Putamen (tissue), 1 donor: ENCODE measurements at regions not wholly inside any gene's neighbourhood (a gene's known extent, or its start where the extent isn't known, plus 50 kb on each side); places are given as distances from the start of the nearest gene placed in this dataset.
"Not testable (repeated sequence)": the region's sequence is repeated elsewhere in the genome, so short reads cannot be mapped to it uniquely, and the experiment has no call there.

Experiments
- DNase-seq: peaks from one replicate; pipeline ENCODE4 v3.0.0-alpha.2; 2016; ENCODE audit warnings: low spot score

- no peak for DNase-seq
Measured at GRCh38 chr9:71506821-71507220, 261.5 kb downstream of the CEMIP2 start.

GRCh38 chr9:71504636-71505035, 263.7 kb downstream of the CEMIP2 start:
- no peak for DNase-seq

DNA sequence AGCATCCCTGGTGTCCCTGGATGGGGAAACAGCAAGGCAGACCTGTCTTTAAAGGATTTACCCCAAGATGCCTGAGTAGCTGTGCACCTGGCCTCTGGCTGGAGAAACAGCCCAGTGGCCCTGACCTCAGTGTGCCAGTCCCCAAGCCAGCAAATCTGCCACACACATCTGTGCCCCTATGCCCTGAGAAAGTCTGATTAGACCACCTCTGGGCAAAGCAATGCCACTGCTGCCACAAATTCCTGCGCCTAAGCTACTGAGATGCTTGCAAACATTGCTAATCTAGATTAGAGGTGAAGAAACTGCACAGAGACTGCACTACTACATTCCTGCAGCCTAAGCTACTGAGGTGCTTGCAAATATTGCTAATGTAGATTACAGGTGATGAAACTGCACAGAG, 269.6 kb downstream of the CEMIP2 start:
- DNase-seq = no peak

GRCh38 chr9:71490810-71491209, 277.5 kb downstream of the CEMIP2 start:
- no peak for DNase-seq

- no peak for DNase-seq
Measured at GRCh38 chr9:71487061-71487460, 281.3 kb downstream of the CEMIP2 start.

- DNase-seq = no peak
Measured at GRCh38 chr9:71485326-71485725, 283.0 kb downstream of the CEMIP2 start.

DNA sequence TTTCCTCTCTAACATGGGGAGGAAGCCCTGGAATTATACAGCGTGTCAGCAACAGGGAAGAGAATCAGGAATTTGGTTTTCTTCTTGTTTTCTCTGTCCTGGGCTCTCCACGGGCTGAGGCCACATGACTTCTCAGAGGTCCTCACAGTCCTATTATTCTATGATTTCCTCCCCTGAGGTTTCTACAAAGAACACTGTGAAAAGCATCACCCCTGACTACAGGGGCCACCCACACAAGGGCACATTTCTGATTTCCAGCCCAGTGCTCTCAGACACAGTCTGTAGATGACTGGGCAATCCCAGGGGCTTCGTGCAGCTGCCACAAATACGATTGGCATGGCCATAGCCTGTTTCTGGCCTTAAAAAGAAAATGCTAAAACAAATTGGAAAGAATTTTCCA, 284.9 kb downstream of the CEMIP2 start:
- no peak for DNase-seq

- no peak for DNase-seq
Measured at GRCh38 chr9:71479621-71480020, 288.7 kb downstream of the CEMIP2 start.

- no peak for DNase-seq
Measured at GRCh38 chr9:71472400-71472799, 295.9 kb downstream of the CEMIP2 start.

- DNase-seq = no peak
Measured at GRCh38 chr9:71465392-71465791, 302.9 kb downstream of the CEMIP2 start.

DNA sequence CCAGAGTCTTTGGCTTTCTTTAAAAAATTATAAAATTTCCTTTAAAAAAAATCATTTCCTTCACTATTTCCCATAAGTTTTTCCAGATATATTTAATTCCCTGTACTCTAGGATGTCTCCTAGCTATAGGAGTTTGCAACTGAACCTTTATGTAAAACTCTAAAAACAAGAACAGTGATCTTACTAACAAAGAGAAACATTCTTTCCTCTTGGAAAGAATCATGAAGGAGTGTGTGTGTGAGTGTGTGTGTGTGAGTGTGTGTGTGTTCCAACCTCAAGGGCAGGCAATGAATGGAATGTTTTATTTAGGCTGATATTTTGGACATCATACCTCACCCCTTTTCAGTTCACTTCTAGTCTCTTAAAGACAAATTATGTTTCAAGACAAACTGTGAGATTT, 309.2 kb downstream of the CEMIP2 start:
- DNase-seq = no peak

DNA sequence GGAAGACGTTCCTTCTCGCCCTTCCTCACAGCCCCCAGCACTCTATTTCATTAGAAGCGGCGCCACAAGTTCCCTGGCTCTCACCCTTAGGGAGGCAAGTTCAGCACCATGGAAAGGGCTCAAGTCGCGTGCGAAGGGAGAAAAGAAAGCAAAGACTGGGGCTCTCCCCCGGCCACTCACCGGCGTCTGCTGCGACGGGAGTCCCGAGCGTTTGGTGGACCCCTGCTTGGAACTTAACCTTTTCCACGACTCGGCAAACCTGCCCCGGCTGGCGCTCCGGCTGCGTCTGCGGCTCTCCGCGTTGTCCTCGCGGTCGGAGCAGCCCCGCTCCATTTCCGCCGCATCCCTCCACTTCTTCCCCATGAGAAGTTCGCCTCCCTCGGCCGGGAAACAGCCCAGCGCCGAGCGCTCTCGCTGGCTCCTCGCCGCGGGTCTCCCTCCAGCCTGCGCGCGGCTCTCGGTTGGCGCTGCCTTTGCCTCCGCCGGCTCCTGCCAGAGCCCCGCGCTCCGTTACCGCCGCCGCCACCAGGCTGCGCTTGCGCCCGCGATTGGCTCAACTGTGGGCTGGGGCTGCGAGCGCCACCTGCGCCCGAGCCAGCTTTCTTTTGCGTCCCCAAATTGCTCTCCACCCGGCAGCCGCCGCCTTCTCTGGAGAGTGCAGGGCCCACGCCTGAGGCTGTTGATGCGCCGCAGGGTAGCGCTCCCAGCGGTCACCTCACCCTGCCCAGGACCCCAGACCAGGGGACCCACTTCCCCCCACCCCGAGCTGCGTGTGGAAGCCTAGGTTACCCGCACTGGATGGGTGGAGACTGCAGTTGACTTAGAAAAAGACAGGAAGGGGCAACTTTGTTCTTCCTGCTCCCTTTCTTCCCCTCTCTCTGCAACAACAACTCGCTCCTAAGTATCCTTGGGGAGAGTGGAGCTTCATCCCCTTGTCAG, 321.6 kb downstream of the CEMIP2 start:
- DNase-seq = peak; percentile 5

GRCh38 chr9:71446106-71446472, 322.2 kb downstream of the CEMIP2 start:
- no peak for DNase-seq

GRCh38 chr9:71442937-71443336, 321.5 kb upstream of the TRPM3 start:
- no peak for DNase-seq

DNA sequence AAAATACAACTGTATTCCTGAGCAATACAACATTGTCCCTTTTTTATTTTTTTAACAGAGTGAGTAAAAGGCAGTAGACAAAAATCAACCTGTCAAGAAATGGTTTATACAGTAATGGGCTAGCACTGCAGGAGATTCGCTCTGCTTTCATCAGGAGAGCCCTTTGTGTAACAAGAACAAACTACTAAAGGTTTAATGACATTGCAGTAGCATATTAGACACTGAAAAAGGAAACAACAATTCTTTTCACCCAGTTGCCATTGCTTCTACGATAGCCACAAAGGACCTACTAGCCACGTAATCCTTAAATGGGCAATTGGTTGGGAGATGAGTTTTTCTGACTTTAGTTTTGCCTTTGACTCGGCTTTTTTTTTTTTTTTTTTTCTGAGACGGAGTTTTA, 319.8 kb upstream of the TRPM3 start:
- DNase-seq = no peak

DNA sequence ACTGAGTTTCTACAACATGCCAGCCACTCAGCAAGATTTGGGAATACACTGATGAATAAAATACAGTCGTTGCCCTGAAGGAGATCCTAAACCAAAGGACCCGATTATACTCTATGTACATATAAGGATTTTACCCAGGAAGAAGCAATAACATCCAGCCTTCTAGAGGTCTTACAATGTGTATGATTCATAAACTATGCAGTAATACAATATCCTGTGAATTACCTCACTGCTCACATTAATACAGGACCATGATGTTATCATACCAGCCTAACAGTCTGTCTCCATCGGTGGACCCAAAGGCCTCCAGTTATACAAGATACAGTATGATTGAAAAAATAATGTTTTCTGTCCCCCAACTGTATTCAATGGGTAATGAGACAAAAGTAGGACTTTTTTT, 310.5 kb upstream of the TRPM3 start:
- no peak for DNase-seq

DNA sequence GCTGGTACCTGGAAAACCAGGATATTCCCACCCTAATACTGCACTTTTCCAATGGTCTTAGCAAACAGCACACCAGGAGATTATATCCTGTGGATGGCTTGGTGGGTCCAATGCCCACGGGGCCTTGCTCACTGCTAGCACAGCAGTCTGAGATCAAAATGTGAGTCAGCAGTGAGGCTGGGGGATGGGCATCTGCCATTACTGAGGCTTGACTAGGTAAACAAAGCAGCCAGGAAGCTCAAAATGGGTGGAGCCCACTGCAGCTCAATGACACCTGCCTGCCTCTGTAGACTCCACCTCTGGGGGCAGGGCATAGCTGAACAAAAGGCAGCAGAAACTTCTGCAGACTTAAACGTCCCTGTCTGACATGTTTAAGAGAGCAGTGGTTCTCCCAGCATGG, 285.9 kb upstream of the TRPM3 start:
- not testable (repeated sequence) for DNase-seq

GRCh38 chr9:71403106-71403505, 281.7 kb upstream of the TRPM3 start:
- no peak for DNase-seq

- DNase-seq = no peak
Measured at GRCh38 chr9:71393005-71393404, 271.6 kb upstream of the TRPM3 start.

DNA sequence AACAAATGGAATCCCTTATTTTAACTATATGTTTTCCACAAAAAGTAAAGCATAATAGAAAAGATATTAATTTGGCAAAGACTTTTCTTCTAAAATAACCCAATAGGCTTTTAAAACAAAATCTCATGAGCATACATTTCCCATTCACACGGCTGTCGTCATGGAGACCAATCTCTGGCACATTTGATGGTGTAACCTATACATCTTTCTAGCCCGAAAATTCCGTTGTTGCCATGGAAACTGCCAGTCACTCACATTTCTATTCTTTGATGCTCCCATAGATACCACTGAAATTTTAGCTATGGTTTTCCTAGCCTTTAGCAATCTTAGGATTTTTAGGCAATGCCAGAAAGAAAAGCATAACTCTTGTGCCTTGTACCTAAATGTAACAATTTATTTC, 262.9 kb upstream of the TRPM3 start:
- peak; percentile 69 for DNase-seq

GRCh38 chr9:71383308-71383940, 262.0 kb upstream of the TRPM3 start:
- no peak for DNase-seq

DNA sequence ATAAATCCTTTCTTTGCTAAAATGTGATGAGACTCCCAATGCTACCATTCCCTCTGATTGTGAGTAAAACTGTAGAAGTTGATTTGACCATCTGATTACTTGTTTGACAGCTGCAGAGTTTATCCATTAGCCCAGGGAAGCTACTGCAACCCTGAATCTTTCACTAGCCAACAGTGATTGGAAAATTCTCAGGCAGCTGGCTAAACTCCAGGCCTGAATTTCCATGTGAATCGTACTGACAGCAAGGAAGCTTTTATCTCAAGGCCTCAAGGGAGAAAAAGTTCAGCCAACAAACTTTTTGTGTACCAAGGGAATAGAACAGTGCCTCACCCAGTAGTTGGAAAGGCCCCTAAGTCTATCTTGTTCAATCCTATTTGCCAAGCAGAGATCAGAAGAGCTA, 246.7 kb upstream of the TRPM3 start:
- peak; percentile 0 for DNase-seq

GRCh38 chr9:71364186-71364955, 242.9 kb upstream of the TRPM3 start:
- DNase-seq = no peak
